ENCODE measurements at regions not wholly inside any gene's neighbourhood (a gene's known extent, or its start where the extent isn't known, plus 50 kb on each side); places are given as distances from the start of the nearest gene placed in this dataset.
A peak's percentile ranks its signal among the peaks of the same experiment; 100 is the strongest.

- Histone ChIP-seq H3K27ac (ENCODE audit: low read depth) (no peak overlapping the region), H3K27me3 (ENCODE audit: insufficient read depth) (peaks cover 67% of the 10 kb centered on the region), H4K20me1 (replicated peaks; ENCODE audit: insufficient read depth) (peaks cover 13% of the 10 kb centered on the region; the same call in 1 of the 2 replicates), H3F3A (replicated peaks; ENCODE audit: low read depth) (no peaks in the 10 kb centered on the region), H3K36me3 (ENCODE audit: insufficient read depth) (no peaks in the 10 kb centered on the region), H3K4me1 (ENCODE audit: insufficient read depth) (peaks cover 30% of the 10 kb centered on the region), H3K79me2 (replicated peaks; ENCODE audit: insufficient read depth) (no peaks in the 10 kb centered on the region), H3K4me3 (no peak overlapping the region), H3K9me2 (ENCODE audit: insufficient read depth) (no peaks in the 10 kb centered on the region), H2AFZ (no peak overlapping the region), H3K4me2 (no peak overlapping the region)
- H3K27me3 Mint-ChIP-seq (ENCODE audit: insufficient read depth, low read depth, poor library complexity): peaks cover 41% of the 10 kb centered on the region
- DNase-seq (ENCODE audit: low spot score) (peak; percentile 4), ATAC-seq (no peak)
- TF ChIP-seq EZH2phosphoT487 (IDR thresholded peaks at IDR 0.05; ENCODE audit: unreplicated experiment) (no peak), CTCF (conservative IDR thresholded peaks at IDR 0.05; ENCODE audit: low read depth in 2 of 2) (no peak), CREB1 (CRISPR knock-in tag; IDR thresholded peaks at IDR 0.05; ENCODE audit: low read depth) (no peak)
- peaks cover 3% of the 10 kb centered on the region; the same call in 2 of the 3 replicates for H3K36me3 Mint-ChIP-seq (ENCODE audit: low read depth)
- H3K9me3 Mint-ChIP-seq: peaks cover 7% of the 10 kb centered on the region; the same call in 2 of the 3 replicates
- peaks cover 53% of the 10 kb centered on the region for H3K4me1 Mint-ChIP-seq
- H3K4me3 Mint-ChIP-seq: no peak overlapping the region
- no peak overlapping the region for H3K27ac Mint-ChIP-seq
These were observed 1026.6 kb downstream of the TMEM182 start for GRCh38 chr2:103788389-103788788.

- Histone ChIP-seq H3K9me2 (ENCODE audit: insufficient read depth) (no peaks in the 10 kb centered on the region), H3K27me3 (ENCODE audit: insufficient read depth) (peaks cover 73% of the 10 kb centered on the region), H3K27ac (ENCODE audit: low read depth) (no peak overlapping the region), H4K20me1 (replicated peaks; ENCODE audit: insufficient read depth) (peaks cover 13% of the 10 kb centered on the region; the same call in 1 of the 2 replicates), H2AFZ (no peak overlapping the region), H3K4me1 (ENCODE audit: insufficient read depth) (peaks cover 28% of the 10 kb centered on the region), H3K36me3 (ENCODE audit: insufficient read depth) (no peaks in the 10 kb centered on the region), H3K4me3 (no peak overlapping the region), H3K4me2 (no peak overlapping the region), H3K79me2 (replicated peaks; ENCODE audit: insufficient read depth) (no peaks in the 10 kb centered on the region), H3F3A (replicated peaks; ENCODE audit: low read depth) (no peaks in the 10 kb centered on the region)
- ATAC-seq (no peak), DNase-seq (ENCODE audit: low spot score) (no peak)
- Mint-ChIP-seq H3K36me3 (ENCODE audit: low read depth) (peaks cover 8% of the 10 kb centered on the region; the same call in 2 of the 3 replicates), H3K9me3 (peaks cover 12% of the 10 kb centered on the region), H3K27ac (no peak overlapping the region), H3K4me1 (peaks cover 48% of the 10 kb centered on the region), H3K4me3 (no peak overlapping the region), H3K27me3 (ENCODE audit: insufficient read depth, low read depth, poor library complexity) (peaks cover 47% of the 10 kb centered on the region)
- TF ChIP-seq EZH2 (IDR thresholded peaks at IDR 0.05; ENCODE audit: low read depth, unreplicated experiment): no peak
- TF ChIP-seq NANOG (IDR thresholded peaks at IDR 0.05; ENCODE audit: borderline replicate concordance): no peak
- no peak for TF ChIP-seq ZNF331 (CRISPR knock-in tag; IDR thresholded peaks at IDR 0.05; ENCODE audit: low read depth)
- no peak for TF ChIP-seq EZH2phosphoT487 (IDR thresholded peaks at IDR 0.05; ENCODE audit: unreplicated experiment)
- TF ChIP-seq CTCF (conservative IDR thresholded peaks at IDR 0.05; ENCODE audit: low read depth in 2 of 2): no peak
- TF ChIP-seq JUNB (IDR thresholded peaks at IDR 0.05; ENCODE audit: unreplicated experiment): no peak
- no peak for TF ChIP-seq STAT1 (IDR thresholded peaks at IDR 0.05; ENCODE audit: unreplicated experiment)
- no peak for TF ChIP-seq CREB1 (CRISPR knock-in tag; IDR thresholded peaks at IDR 0.05; ENCODE audit: low read depth)
- no peak for TF ChIP-seq ETS1 (IDR thresholded peaks at IDR 0.05)
- no peak for TF ChIP-seq ZNF462 (CRISPR knock-in tag; IDR thresholded peaks at IDR 0.05)
These were observed 1027.1 kb downstream of the TMEM182 start for GRCh38 chr2:103788951-103789350.
